ENCODE measurements at regions not wholly inside any gene's neighbourhood (a gene's known extent, or its start where the extent isn't known, plus 50 kb on each side); places are given as distances from the start of the nearest gene placed in this dataset.

- TF ChIP-seq GATA2 (IDR thresholded peaks at IDR 0.05; ENCODE audit: low read depth, low read length) (no peak), GATA3 (IDR thresholded peaks at IDR 0.05; ENCODE audit: low read depth, low read length) (no peak)
Measured at GRCh38 chr18:9020221-9020620, 82.3 kb upstream of the NDUFV2 start.

DNA sequence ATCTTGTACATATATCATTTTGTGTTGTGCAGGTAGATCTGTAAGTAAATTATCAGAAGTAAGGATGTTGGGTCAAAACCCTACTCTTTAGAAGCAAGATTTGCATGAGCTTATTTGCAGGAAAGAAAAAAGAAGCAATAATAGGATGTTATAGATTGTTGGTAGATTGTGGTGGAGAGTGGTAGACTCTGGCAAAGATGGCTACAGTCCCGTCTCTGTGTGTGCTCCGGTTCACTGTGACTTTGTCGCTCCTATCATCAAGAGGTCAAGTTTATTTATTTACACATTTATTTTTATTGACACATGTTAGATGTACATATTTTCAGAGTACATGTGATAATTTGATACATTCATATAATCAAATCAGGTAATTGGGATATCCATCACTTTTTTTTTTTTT, 81.0 kb upstream of the NDUFV2 start:
- TF ChIP-seq GATA2 (IDR thresholded peaks at IDR 0.05; ENCODE audit: low read depth, low read length) (no peak), GATA3 (IDR thresholded peaks at IDR 0.05; ENCODE audit: low read depth, low read length) (no peak)

GRCh38 chr18:9022397-9023155, 79.9 kb upstream of the NDUFV2 start:
- TF ChIP-seq GATA2 (IDR thresholded peaks at IDR 0.05; ENCODE audit: low read depth, low read length) (no peak), GATA3 (IDR thresholded peaks at IDR 0.05; ENCODE audit: low read depth, low read length) (no peak)

DNA sequence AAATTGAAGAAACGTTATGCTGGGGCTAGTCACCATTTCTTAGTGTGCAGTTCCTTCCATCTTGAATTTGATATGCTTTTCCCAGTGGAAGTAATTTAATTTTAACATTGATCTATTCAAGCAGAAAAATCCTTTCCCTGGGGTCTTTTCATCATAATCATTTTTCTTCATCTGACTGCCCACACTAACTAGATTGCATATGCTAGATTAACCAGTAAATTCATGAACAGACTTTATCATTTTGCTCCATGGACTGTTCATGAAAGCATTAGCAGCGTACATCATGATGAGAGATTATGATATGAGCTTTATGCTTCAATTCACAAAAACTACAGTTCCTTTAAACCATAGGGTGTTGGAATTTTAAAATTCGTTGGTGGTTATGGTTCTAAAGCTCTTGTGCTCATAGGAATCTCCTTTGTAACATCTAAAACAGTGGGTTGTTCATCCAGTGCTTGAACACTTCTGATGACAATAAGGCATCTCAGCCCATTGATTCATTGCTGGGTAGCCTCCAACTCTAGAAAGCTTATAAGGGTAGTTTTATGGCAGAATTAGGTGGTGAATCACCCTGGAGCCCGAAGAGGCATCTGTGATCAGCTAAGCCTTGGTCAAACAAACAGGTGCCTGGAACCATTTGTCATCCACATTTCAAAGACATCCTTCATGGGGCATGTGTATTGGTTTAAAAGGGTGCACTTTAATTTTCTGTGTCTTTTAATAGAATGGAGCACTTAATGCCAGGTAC, 77.2 kb upstream of the NDUFV2 start:
- TF ChIP-seq GATA2 (IDR thresholded peaks at IDR 0.05; ENCODE audit: low read depth, low read length) (no peak), GATA3 (IDR thresholded peaks at IDR 0.05; ENCODE audit: low read depth, low read length) (peak; percentile 63)

- TF ChIP-seq GATA2 (IDR thresholded peaks at IDR 0.05; ENCODE audit: low read depth, low read length) (no peak), GATA3 (IDR thresholded peaks at IDR 0.05; ENCODE audit: low read depth, low read length) (no peak)
Measured at GRCh38 chr18:9029131-9029530, 73.4 kb upstream of the NDUFV2 start.

- TF ChIP-seq GATA2 (IDR thresholded peaks at IDR 0.05; ENCODE audit: low read depth, low read length) = no peak
- TF ChIP-seq GATA3 (IDR thresholded peaks at IDR 0.05; ENCODE audit: low read depth, low read length) = no peak
Measured at GRCh38 chr18:9032519-9032918, 70.0 kb upstream of the NDUFV2 start.

GRCh38 chr18:9038277-9038871, 64.1 kb upstream of the NDUFV2 start:
- no peak for TF ChIP-seq GATA3 (IDR thresholded peaks at IDR 0.05; ENCODE audit: low read depth, low read length)

GRCh38 chr18:9039441-9040071, 62.9 kb upstream of the NDUFV2 start:
- TF ChIP-seq GATA2 (IDR thresholded peaks at IDR 0.05; ENCODE audit: low read depth, low read length) (no peak), GATA3 (IDR thresholded peaks at IDR 0.05; ENCODE audit: low read depth, low read length) (no peak)

- TF ChIP-seq GATA2 (IDR thresholded peaks at IDR 0.05; ENCODE audit: low read depth, low read length) = no peak
- no peak for TF ChIP-seq GATA3 (IDR thresholded peaks at IDR 0.05; ENCODE audit: low read depth, low read length)
Measured at GRCh38 chr18:9042766-9043481, 59.6 kb upstream of the NDUFV2 start.

- no peak for TF ChIP-seq GATA3 (IDR thresholded peaks at IDR 0.05; ENCODE audit: low read depth, low read length)
- TF ChIP-seq GATA2 (IDR thresholded peaks at IDR 0.05; ENCODE audit: low read depth, low read length) = no peak
Measured at GRCh38 chr18:9043581-9043980, 58.9 kb upstream of the NDUFV2 start.

DNA sequence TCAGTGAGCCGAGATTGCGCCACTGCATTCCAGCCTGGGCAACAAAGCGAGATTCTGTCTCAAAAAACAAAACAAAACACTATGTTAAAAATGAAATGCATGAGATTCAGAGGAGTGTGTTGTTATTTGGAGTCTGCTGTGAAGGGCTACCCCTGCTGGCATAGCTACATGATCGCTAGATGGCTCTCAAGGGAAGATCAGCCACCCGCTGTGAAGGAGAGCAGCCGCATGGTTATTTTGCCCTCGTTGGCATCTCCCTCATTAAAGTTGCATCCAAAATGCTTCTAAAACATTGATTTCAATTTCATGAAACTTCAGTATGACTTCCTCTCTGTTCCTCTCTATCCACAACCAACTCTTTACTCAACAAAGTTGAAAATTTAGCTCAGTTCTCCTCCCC, 54.8 kb upstream of the NDUFV2 start:
- no peak for TF ChIP-seq GATA3 (IDR thresholded peaks at IDR 0.05; ENCODE audit: low read depth, low read length)
- TF ChIP-seq GATA2 (IDR thresholded peaks at IDR 0.05; ENCODE audit: low read depth, low read length) = no peak

DNA sequence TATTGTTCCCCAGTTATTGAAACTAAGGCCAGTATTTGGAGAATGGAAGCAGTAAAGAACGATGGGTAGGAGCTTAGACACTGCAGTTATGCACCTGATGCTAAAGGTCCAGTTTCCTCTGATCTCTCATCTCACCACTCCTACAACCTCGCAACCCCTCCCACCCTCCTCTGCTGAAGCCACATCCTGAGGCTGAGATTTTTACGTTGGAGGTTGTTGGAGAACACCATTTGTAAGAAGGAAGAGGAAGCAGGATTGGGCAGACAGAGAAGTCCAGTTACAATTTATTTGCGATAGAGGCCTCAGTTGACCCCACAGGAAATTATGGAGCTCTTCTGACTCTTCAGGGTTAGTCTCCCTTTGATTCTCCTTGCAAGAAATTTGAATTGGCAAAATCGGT, 54.3 kb upstream of the NDUFV2 start:
- no peak for TF ChIP-seq GATA2 (IDR thresholded peaks at IDR 0.05; ENCODE audit: low read depth, low read length)
- TF ChIP-seq GATA3 (IDR thresholded peaks at IDR 0.05; ENCODE audit: low read depth, low read length) = no peak

DNA sequence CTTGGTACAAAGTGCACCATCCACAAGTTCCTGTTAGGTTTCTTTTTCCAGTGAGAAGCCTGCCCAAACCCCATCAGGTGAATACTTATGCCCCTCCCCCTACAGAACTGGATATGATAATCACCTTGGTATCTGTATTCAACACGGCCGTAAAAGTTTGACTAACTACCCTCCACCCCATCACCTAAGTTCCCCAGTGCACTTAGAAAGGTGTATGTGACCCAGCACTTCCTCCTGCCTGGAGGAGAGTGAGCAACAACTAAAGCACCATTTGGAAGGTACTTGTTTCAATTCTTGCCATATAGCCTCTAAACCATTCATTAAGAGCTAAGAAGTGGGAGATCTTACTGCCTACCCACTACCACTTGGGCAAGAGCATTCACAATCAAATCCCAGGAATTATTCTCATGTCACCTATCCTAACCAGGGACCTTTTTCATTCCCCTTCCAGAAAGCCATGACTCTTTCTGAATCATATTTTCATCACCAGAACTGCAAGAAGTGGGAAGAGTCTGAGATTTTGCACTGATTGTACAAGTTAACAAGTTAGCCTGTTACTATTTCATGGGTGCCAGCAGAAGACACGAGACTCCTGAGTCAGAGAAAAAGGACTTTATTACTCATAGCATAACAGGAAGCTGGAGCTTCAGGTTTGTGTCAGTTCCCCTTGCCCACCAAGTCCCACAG, 53.5 kb upstream of the NDUFV2 start:
- TF ChIP-seq GATA3 (IDR thresholded peaks at IDR 0.05; ENCODE audit: low read depth, low read length) (no peak), GATA2 (IDR thresholded peaks at IDR 0.05; ENCODE audit: low read depth, low read length) (no peak)
